RPMI7951 (cell line): ENCODE measurements at regions not wholly inside any gene's neighbourhood (a gene's known extent, or its start where the extent isn't known, plus 50 kb on each side); places are given as distances from the start of the nearest gene placed in this dataset.

Experiments
- DNase-seq: peaks from one replicate; pipeline ENCODE4 v3.0.0-alpha.2; 2012; ENCODE audit warnings: low read depth

GRCh38 chr16:87050142-87050541, 267.1 kb downstream of the C16orf95 start:
- no peak for DNase-seq

DNA sequence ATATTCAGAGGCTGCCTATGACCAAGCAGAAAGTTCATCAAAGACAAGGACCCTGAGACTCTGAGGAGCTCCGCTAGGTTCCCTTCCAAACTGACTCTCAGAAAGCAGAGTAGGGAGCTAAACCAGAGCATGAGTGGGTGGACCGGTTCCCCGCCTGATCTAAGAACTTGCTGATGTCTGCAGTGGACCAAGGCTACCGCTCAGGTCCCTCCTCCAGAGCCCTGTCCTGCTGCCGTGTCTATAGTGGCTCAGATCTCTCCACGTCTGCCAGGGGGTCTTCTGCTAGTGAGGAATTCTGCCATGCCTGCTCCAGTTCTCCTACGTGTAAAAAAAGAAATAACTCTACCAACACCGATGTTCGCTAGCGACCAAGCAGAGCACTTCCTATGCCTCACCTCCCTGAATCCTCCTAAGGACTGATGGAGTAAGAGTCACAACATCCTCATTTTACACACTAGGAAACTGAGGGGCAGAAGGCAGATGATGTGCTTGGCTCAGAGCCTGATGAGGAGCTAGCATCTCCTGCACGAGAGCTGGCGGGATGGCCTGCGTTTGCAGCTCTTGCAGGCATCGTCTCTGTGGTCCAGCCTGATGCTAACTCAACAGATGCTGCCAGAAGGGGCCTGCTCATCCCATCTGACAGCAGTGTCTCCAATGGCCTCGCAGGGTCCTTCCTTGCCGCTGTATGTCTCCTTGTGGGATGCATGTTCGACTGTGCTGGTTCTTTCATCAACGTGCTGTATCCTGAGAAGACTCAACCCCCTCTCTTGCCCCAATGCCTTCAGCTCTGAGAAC, 265.5 kb downstream of the C16orf95 start:
- DNase-seq: no peak

GRCh38 chr16:87052506-87052905, 264.7 kb downstream of the C16orf95 start:
- peak; percentile 80 for DNase-seq

GRCh38 chr16:87053016-87053982, 263.9 kb downstream of the C16orf95 start:
- no peak for DNase-seq

GRCh38 chr16:87054154-87054553, 263.0 kb downstream of the C16orf95 start:
- DNase-seq: no peak

- no peak for DNase-seq
Observed at GRCh38 chr16:87054856-87055255, 262.3 kb downstream of the C16orf95 start.

- DNase-seq: peak; percentile 37
Observed at GRCh38 chr16:87056083-87056482, 261.1 kb downstream of the C16orf95 start.

- DNase-seq: no peak
Observed at GRCh38 chr16:87056551-87056950, 260.6 kb downstream of the C16orf95 start.

- peak; percentile 33 for DNase-seq
Observed at GRCh38 chr16:87057211-87057881, 259.8 kb downstream of the C16orf95 start.

GRCh38 chr16:87057951-87058560, 259.1 kb downstream of the C16orf95 start:
- no peak for DNase-seq

DNA sequence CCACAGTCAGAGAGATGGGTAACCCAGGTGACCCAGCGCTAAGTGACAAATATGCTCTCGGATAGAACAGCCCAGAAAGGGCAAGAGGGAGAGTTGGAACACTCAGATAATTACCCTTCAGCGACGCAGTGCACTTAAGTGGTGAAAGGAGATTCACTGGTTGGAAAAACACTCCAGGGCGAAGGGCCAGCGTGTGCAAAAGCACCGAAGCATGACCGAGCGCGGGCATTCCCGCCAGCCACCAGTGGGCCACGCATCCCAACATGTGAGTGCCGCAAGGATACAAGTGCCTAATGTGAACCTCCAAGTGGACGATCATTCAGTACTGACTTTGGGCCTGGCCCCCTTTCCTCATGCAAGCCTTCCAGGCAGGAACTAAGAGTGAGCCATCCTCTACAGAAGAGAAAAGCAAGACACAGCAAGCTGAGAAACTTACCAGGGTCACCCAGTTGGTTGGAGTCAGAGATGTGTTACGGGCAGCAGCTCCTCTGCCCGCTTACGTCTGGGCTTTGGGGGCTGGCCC, 258.4 kb downstream of the C16orf95 start:
- DNase-seq: no peak

GRCh38 chr16:87060034-87060986, 256.9 kb downstream of the C16orf95 start:
- peak; percentile 58 for DNase-seq

DNA sequence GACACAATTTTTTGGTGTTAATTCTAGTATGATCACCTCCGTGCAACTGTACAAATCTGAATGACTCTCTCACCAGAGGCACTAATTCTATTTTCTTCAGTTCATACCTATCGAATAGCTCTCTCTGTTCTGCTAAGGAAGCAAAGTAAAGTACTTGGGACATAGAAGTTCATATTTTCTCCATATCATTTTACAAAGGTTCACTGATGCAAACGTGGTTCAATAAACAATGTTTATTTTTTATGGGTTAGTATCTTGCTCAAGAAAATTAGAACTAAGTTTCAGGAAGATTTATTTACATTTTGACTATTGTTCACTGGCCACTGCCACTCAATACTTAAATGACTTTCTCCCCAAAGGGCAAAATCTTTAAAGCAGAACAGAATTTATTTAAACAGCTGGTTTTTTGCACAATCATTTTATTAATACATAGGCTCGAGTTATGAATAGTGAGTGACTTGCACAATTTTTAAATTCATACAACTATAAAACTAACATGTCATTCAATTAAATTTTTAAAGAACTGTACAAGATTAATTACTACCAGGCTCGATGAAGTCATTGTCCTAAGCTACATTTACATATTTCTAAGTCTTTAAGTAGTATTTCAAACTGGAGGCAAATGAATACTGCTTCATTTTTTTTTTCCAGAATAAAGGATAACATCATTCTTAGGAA, 255.8 kb downstream of the C16orf95 start:
- DNase-seq: no peak

- peak; percentile 65 for DNase-seq
Observed at GRCh38 chr16:87062569-87063442, 254.4 kb downstream of the C16orf95 start.

DNA sequence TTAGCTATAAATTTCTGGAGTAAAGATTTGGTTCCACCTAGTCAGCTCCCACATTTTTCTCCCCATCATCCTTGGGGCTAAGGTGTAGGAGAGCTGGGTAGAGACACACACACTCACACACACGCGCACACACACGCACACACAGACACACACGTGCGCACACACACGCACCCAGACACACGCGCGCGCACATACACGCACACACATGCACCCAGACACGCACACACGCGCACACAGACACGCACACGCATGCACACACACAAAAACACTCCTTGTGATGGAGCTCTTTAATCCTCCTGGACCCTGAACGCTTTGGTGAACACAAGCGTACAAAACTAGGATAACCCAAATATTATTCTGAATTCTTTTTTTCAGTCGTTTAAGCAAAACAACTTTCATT, 253.6 kb downstream of the C16orf95 start:
- DNase-seq: no peak

GRCh38 chr16:87064731-87065445, 252.3 kb downstream of the C16orf95 start:
- no peak for DNase-seq

GRCh38 chr16:87065446-87066132, 251.6 kb downstream of the C16orf95 start:
- no peak for DNase-seq
